Neural progenitor cell (in vitro differentiated cells): ENCODE measurements at regions not wholly inside any gene's neighbourhood (a gene's known extent, or its start where the extent isn't known, plus 50 kb on each side); places are given as distances from the start of the nearest gene placed in this dataset.

Source experiments
- EZH2 ChIP-seq: fragments of 200-600 bp; sonication (generic); IDR thresholded peaks from 2 replicates; pipeline ENCODE4 v1.6.1; 2017; ENCODE audit warnings: antibody characterized with exemption, mild to moderate bottlenecking, moderate library complexity
- EZH2phosphoT487 ChIP-seq: fragments of 200-600 bp; sonication (generic); IDR thresholded peaks from 2 replicates; pipeline ENCODE4 v1.6.1; 2017; ENCODE audit warnings: antibody characterized with exemption

- TF ChIP-seq EZH2: no peak
- TF ChIP-seq EZH2phosphoT487: no peak
Observed at GRCh38 chr9:107592424-107592823, 102.9 kb upstream of the KLF4 start.
